ENCODE measurements at regions not wholly inside any gene's neighbourhood (a gene's known extent, or its start where the extent isn't known, plus 50 kb on each side); places are given as distances from the start of the nearest gene placed in this dataset.
"Not testable (repeated sequence)": the region's sequence is repeated elsewhere in the genome, so short reads cannot be mapped to it uniquely, and the experiment has no call there.

DNA sequence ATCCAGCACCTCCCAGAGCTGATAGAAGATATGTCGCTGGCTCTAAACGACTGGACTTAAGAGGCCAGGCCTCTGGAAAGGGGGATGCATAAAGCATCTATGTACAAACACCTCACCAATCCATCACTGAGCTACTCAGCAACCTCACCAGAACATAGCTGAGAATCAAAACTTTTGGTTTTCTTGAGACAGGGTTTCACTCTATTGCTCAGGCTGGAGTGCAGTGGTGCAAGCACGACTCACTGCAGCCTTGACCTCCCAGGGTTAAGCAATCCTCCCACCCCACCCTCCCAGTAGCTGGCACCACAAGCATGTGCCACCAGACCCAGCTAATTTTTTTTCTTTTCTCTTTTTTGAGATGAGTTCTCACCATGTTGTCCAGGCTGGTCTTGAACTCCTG lies 62.9 kb upstream of the MSH6 start:
- FAIRE-seq, result no peak
- no peak for DNase-seq (ENCODE audit: insufficient read length, low spot score)
- TF ChIP-seq, protein P1, sequence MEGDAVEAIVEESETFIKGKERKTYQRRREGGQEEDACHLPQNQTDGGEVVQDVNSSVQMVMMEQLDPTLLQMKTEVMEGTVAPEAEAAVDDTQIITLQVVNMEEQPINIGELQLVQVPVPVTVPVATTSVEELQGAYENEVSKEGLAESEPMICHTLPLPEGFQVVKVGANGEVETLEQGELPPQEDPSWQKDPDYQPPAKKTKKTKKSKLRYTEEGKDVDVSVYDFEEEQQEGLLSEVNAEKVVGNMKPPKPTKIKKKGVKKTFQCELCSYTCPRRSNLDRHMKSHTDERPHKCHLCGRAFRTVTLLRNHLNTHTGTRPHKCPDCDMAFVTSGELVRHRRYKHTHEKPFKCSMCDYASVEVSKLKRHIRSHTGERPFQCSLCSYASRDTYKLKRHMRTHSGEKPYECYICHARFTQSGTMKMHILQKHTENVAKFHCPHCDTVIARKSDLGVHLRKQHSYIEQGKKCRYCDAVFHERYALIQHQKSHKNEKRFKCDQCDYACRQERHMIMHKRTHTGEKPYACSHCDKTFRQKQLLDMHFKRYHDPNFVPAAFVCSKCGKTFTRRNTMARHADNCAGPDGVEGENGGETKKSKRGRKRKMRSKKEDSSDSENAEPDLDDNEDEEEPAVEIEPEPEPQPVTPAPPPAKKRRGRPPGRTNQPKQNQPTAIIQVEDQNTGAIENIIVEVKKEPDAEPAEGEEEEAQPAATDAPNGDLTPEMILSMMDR (IDR thresholded peaks at IDR 0.05; ENCODE audit: insufficient read depth, missing control alignments), result no peak

- TF ChIP-seq, protein P1 (IDR thresholded peaks at IDR 0.05; ENCODE audit: insufficient read depth, missing control alignments), result no peak
- DNase-seq (ENCODE audit: insufficient read length, low spot score) (no peak), FAIRE-seq (no peak)
Observed at GRCh38 chr2:47719099-47719498, 63.8 kb upstream of the MSH6 start.

DNA sequence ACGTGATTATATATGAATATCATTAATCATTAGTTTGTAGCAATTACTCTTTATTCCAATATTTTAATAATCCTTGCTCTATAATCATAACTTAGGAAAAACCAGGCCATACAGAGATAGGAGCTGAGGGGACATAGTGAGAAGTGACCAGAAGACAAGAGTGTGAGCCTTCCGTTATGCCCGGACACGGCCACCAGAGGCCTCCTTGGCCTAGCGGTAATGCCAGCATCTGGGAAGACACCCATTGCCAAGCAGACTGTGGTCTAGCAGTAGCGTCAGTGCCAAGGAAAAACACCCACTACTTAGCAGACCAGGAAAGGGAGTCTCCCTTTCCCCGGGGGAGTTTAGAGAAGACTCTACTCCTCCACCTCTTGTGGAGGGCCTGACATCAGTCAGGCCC lies 66.6 kb upstream of the MSH6 start:
- FAIRE-seq; DNase-seq (ENCODE audit: insufficient read length, low spot score): not testable (repeated sequence)

DNA sequence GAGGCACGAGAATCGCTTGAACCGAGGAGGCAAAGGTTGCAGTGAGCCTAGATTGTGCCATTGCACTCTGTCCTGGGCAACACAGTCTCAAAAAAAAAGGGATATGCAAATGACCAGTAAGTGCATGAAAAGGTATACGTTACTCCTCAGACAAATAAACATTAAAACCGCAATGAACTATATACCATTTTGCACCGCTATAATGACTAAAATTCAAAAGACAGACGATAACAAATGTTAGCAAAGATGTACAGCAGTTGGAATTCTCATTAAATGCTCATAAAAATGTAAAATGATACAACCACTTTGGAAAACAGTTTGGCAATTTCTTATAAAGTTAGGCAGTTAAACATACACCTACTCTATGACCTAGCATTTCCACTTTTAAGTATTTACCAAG lies 67.4 kb upstream of the MSH6 start:
- DNase-seq (ENCODE audit: insufficient read length, low spot score), result no peak
- no peak for FAIRE-seq
- TF ChIP-seq, protein P1 (IDR thresholded peaks at IDR 0.05; ENCODE audit: insufficient read depth, missing control alignments), result no peak

DNA sequence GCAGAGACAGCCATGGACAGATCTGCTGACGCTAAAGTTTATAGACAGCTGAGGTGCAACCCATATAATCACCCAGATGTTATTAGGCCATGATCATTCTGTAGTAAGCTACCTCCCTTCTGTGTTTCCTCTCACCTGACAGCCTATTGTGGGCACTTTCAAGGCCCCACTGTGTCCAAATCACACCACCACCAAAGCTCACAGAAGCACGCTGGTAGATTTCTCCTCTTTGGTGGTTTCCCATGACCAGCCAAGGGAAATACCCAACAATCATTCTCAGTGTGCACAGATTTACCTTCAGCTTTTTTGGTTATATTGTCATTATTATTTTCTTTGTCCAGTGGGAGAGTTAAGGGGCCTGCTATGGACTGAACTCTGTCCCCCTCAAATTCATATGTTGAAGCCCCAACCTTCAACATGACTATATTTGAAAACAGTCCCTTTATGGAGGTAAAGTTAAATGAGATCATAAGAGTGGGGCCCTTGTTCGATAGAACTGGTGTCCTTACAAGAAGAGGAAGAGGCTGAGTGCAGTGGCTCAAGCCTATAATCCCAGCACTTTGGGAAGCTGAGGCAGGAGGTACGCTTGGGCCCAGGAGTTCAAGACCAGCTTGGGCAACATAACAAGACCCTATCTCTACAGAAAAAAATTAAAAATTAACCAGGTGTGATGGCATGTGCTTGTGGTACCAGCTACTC lies 74.0 kb upstream of the MSH6 start:
- TF ChIP-seq, protein P1 (IDR thresholded peaks at IDR 0.05; ENCODE audit: insufficient read depth, missing control alignments), result no peak
- no peak for FAIRE-seq

DNA sequence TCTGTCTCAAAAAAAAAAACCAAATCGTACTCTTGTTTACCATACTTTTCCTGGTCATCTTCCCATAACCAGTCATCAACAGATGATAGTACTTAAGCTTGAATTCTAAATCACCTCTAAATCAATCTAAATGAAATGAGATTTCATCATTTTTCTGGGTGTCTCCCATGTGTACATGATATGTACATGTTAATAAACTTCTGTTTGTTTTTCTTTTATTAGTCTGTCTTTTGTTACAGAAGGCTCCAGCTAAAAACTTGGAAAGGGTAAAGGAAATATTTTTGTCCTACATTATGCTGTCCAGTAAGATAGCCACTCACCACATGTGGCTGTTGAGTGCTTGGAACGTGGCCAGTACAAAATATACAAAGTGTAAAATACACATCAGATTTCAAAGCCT lies 78.7 kb upstream of the MSH6 start:
- no peak for DNase-seq (ENCODE audit: insufficient read length, low spot score)
- TF ChIP-seq, protein P1 (IDR thresholded peaks at IDR 0.05; ENCODE audit: insufficient read depth, missing control alignments), result no peak
- no peak for FAIRE-seq

More for the DNA sequence above, 74.0 kb upstream of the MSH6 start:
- no peak for DNase-seq (ENCODE audit: insufficient read length, low spot score)

DNA sequence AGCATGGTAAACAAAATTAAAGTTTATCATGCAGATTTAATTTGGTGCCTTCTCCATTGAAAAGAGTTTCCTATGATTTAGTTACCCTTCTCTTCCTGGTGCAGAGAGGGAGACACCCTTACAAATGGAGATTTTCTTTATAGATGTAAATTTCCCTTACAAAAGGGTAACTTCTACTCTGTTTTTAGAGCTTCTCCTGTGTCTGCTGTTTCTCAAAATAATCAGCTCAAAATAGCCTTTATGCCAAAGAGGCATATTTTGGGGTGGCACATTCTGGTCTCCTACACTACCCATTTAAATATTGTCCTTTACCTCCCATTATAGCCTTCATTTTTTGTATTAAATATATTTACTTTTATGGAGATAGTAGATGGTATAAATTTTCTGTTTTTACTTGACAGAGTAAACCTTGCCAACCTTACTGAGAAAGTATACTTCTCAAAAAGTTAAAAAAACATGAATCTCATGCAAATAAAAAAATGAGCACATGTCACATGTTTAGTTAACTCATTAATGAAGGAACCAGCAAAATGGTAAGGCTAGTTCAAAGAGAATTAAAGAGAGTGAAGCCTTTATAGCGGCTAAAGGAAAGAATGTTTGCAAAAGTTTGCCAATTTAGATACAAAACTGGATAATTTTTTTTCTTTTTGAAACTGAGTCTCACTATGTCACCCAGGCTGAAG lies 83.3 kb upstream of the MSH6 start:
- FAIRE-seq, result no peak
- TF ChIP-seq, protein P1 (IDR thresholded peaks at IDR 0.05; ENCODE audit: insufficient read depth, missing control alignments), result no peak
- no peak for DNase-seq (ENCODE audit: insufficient read length, low spot score)

GRCh38 chr2:47698436-47698972 lies 84.4 kb upstream of the MSH6 start:
- DNase-seq (ENCODE audit: insufficient read length, low spot score); FAIRE-seq: not testable (repeated sequence)

GRCh38 chr2:47697681-47698435 lies 85.1 kb upstream of the MSH6 start:
- not testable (repeated sequence) for DNase-seq (ENCODE audit: insufficient read length, low spot score); FAIRE-seq

All from D721Med (cell line).